ENCODE measurements at regions not wholly inside any gene's neighbourhood (a gene's known extent, or its start where the extent isn't known, plus 50 kb on each side); places are given as distances from the start of the nearest gene placed in this dataset.

GRCh38 chr17:71111460-71111859, 942.1 kb downstream of the KCNJ2 start:
- no peak for TF ChIP-seq CTCF (conservative IDR thresholded peaks at IDR 0.05; ENCODE audit: low read length)
- no peak for TF ChIP-seq EZH2phosphoT487 (IDR thresholded peaks at IDR 0.05; ENCODE audit: borderline replicate concordance)
- Histone ChIP-seq H3F3A (ENCODE audit: low read depth) (no peaks in the 10 kb centered on the region), H3K4me3 (ENCODE audit: low read length, poor library complexity, severe bottlenecking) (no peak overlapping the region), H3K9me3 (ENCODE audit: insufficient read depth, low read depth, low read length) (peaks cover 6% of the 10 kb centered on the region; the same call in 1 of the 2 replicates), H2AFZ (ENCODE audit: low read length) (no peak overlapping the region), H4K20me1 (ENCODE audit: insufficient read depth, low read length, poor library complexity, severe bottlenecking) (no peaks in the 10 kb centered on the region), H3K36me3 (ENCODE audit: insufficient read depth, low read length) (no peaks in the 10 kb centered on the region), H3K27me3 (ENCODE audit: insufficient read depth, low read length, poor library complexity, severe bottlenecking) (no peaks in the 10 kb centered on the region), H3K4me2 (ENCODE audit: low read depth, low read length, poor library complexity, severe bottlenecking) (no peak overlapping the region), H3K9ac (ENCODE audit: low read depth, low read length, poor library complexity, severe bottlenecking) (no peak overlapping the region), H3K9me2 (replicated peaks; ENCODE audit: low read depth, low read length) (no peaks in the 10 kb centered on the region), H3K79me2 (ENCODE audit: insufficient read depth, low read length) (no peaks in the 10 kb centered on the region), H3K4me1 (ENCODE audit: insufficient read depth, low read length, poor library complexity, severe bottlenecking) (no peaks in the 10 kb centered on the region)

GRCh38 chr17:71111934-71112333, 942.6 kb downstream of the KCNJ2 start:
- Histone ChIP-seq H3K9me2 (replicated peaks; ENCODE audit: low read depth, low read length) (no peaks in the 10 kb centered on the region), H3K79me2 (ENCODE audit: insufficient read depth, low read length) (no peaks in the 10 kb centered on the region), H3F3A (ENCODE audit: low read depth) (no peaks in the 10 kb centered on the region), H3K27me3 (ENCODE audit: insufficient read depth, low read length, poor library complexity, severe bottlenecking) (no peaks in the 10 kb centered on the region), H3K4me1 (ENCODE audit: insufficient read depth, low read length, poor library complexity, severe bottlenecking) (no peaks in the 10 kb centered on the region), H3K36me3 (ENCODE audit: insufficient read depth, low read length) (no peaks in the 10 kb centered on the region), H4K20me1 (ENCODE audit: insufficient read depth, low read length, poor library complexity, severe bottlenecking) (no peaks in the 10 kb centered on the region), H2AFZ (ENCODE audit: low read length) (no peak overlapping the region), H3K4me3 (ENCODE audit: low read length, poor library complexity, severe bottlenecking) (no peak overlapping the region), H3K9me3 (ENCODE audit: insufficient read depth, low read depth, low read length) (peaks cover 6% of the 10 kb centered on the region; the same call in 1 of the 2 replicates), H3K4me2 (ENCODE audit: low read depth, low read length, poor library complexity, severe bottlenecking) (no peak overlapping the region), H3K9ac (ENCODE audit: low read depth, low read length, poor library complexity, severe bottlenecking) (no peak overlapping the region)
- TF ChIP-seq CTCF (conservative IDR thresholded peaks at IDR 0.05; ENCODE audit: low read length) (no peak), EZH2phosphoT487 (IDR thresholded peaks at IDR 0.05; ENCODE audit: borderline replicate concordance) (no peak)

GRCh38 chr17:71113347-71113746, 944.0 kb downstream of the KCNJ2 start:
- H3F3A ChIP-seq (ENCODE audit: low read depth): no peaks in the 10 kb centered on the region
- H3K9me3 ChIP-seq (ENCODE audit: insufficient read depth, low read depth, low read length): peaks cover 6% of the 10 kb centered on the region; the same call in 1 of the 2 replicates
- H3K4me3 ChIP-seq (ENCODE audit: low read length, poor library complexity, severe bottlenecking): no peak overlapping the region
- H3K4me2 ChIP-seq (ENCODE audit: low read depth, low read length, poor library complexity, severe bottlenecking): no peak overlapping the region
- no peaks in the 10 kb centered on the region for H3K27me3 ChIP-seq (ENCODE audit: insufficient read depth, low read length, poor library complexity, severe bottlenecking)
- H4K20me1 ChIP-seq (ENCODE audit: insufficient read depth, low read length, poor library complexity, severe bottlenecking): no peaks in the 10 kb centered on the region
- no peak overlapping the region for H2AFZ ChIP-seq (ENCODE audit: low read length)
- H3K36me3 ChIP-seq (ENCODE audit: insufficient read depth, low read length): no peaks in the 10 kb centered on the region
- H3K9me2 ChIP-seq (replicated peaks; ENCODE audit: low read depth, low read length): no peaks in the 10 kb centered on the region
- no peaks in the 10 kb centered on the region for H3K4me1 ChIP-seq (ENCODE audit: insufficient read depth, low read length, poor library complexity, severe bottlenecking)
- no peaks in the 10 kb centered on the region for H3K79me2 ChIP-seq (ENCODE audit: insufficient read depth, low read length)
- no peak overlapping the region for H3K9ac ChIP-seq (ENCODE audit: low read depth, low read length, poor library complexity, severe bottlenecking)
- TF ChIP-seq CTCF (conservative IDR thresholded peaks at IDR 0.05; ENCODE audit: low read length) (no peak), EZH2phosphoT487 (IDR thresholded peaks at IDR 0.05; ENCODE audit: borderline replicate concordance) (no peak)

All from Loucy (cell line).